Stomach (tissue), 4 donors: ENCODE measurements at regions not wholly inside any gene's neighbourhood (a gene's known extent, or its start where the extent isn't known, plus 50 kb on each side); places are given as distances from the start of the nearest gene placed in this dataset.

Experiments used
- POLR2AphosphoS5 ChIP-seq, 3 donors: sonication (generic); formaldehyde crosslinking; IDR thresholded peaks; one replicate each; pipeline ENCODE4 v1.6.1; 2016; ENCODE audit warnings: antibody characterized with exemption in 3 of 3
- TF ChIP-seq, protein P1 (sequence below), 7 experiments: fragments of 450-650 bp in 4 of 7; fragments of 200-600 bp in 3 of 7; sonication (generic) in 3 of 7; IDR thresholded peaks; one replicate each; pipeline ENCODE4 v1.5.1; 2016 to 2019; ENCODE audit warnings: antibody characterized with exemption in 7 of 7, control low read depth in 2 of 7, mild to moderate bottlenecking in 1 of 7

DNA sequence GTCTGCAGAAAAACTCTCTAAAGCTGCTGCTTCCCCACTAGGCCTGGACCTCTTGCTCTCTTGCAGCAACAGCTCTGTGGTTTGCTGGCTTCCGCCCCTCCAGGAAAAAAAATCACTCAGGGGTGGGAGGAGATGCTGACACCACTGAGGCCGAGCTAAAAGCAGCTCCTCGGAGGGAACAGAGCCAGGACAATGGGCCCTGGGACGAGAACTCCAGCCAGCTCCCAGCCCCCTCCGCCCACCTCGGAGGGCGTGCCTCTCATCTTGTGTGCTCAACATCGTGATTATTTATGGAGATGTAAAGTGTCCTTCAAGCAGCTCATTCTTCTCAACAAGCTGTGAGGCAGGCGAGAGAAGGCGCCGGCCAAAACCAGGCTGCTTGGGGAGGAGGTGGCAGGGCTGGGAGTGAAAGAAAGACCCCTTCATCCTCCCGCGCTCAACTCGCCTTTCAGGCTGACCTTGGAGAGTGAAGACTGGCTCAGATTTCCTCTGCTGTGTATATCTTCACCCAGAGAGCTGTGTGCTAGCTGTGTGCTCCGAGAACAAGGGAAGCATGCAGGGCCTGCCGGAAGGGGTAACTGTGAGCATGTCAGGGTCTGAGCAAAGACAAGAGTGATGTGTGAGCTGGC is 53.5 kb upstream of the LRFN2 start:
- TF ChIP-seq POLR2AphosphoS5 (IDR thresholded peaks at IDR 0.05) = no peak
- TF ChIP-seq, protein P1, sequence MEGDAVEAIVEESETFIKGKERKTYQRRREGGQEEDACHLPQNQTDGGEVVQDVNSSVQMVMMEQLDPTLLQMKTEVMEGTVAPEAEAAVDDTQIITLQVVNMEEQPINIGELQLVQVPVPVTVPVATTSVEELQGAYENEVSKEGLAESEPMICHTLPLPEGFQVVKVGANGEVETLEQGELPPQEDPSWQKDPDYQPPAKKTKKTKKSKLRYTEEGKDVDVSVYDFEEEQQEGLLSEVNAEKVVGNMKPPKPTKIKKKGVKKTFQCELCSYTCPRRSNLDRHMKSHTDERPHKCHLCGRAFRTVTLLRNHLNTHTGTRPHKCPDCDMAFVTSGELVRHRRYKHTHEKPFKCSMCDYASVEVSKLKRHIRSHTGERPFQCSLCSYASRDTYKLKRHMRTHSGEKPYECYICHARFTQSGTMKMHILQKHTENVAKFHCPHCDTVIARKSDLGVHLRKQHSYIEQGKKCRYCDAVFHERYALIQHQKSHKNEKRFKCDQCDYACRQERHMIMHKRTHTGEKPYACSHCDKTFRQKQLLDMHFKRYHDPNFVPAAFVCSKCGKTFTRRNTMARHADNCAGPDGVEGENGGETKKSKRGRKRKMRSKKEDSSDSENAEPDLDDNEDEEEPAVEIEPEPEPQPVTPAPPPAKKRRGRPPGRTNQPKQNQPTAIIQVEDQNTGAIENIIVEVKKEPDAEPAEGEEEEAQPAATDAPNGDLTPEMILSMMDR (IDR thresholded peaks at IDR 0.05) = no peak
